ENCODE measurements at regions not wholly inside any gene's neighbourhood (a gene's known extent, or its start where the extent isn't known, plus 50 kb on each side); places are given as distances from the start of the nearest gene placed in this dataset.

- no peak for DNase-seq (ENCODE audit: low read depth, low spot score)
These were observed 427.9 kb downstream of the AEBP2 start for GRCh38 chr12:19867151-19867550.

- no peak for DNase-seq (ENCODE audit: low read depth, low spot score)
These were observed 428.7 kb downstream of the AEBP2 start for GRCh38 chr12:19867970-19868369.

- no peak for DNase-seq (ENCODE audit: low read depth, low spot score)
These were observed 430.1 kb downstream of the AEBP2 start for GRCh38 chr12:19869413-19869812.

GRCh38 chr12:19872621-19873540 lies 433.6 kb downstream of the AEBP2 start:
- DNase-seq (ENCODE audit: low read depth, low spot score) = no peak

GRCh38 chr12:19880076-19880475 lies 440.8 kb downstream of the AEBP2 start:
- no peak for DNase-seq (ENCODE audit: low read depth, low spot score)

GRCh38 chr12:19880721-19881120 lies 441.4 kb downstream of the AEBP2 start:
- DNase-seq (ENCODE audit: low read depth, low spot score) = no peak

- DNase-seq (ENCODE audit: low read depth, low spot score) = no peak
These were observed 443.1 kb downstream of the AEBP2 start for GRCh38 chr12:19882346-19882745.

- no peak for DNase-seq (ENCODE audit: low read depth, low spot score)
These were observed 444.8 kb downstream of the AEBP2 start for GRCh38 chr12:19884021-19884492.

- no peak for DNase-seq (ENCODE audit: low read depth, low spot score)
These were observed 446.0 kb downstream of the AEBP2 start for GRCh38 chr12:19885093-19885812.

- DNase-seq (ENCODE audit: low read depth, low spot score) = no peak
These were observed 446.8 kb downstream of the AEBP2 start for GRCh38 chr12:19886065-19886464.

GRCh38 chr12:19886639-19887064 lies 447.4 kb downstream of the AEBP2 start:
- no peak for DNase-seq (ENCODE audit: low read depth, low spot score)

GRCh38 chr12:19890024-19890423 lies 450.7 kb downstream of the AEBP2 start:
- no peak for DNase-seq (ENCODE audit: low read depth, low spot score)

- peak; percentile 18 for DNase-seq (ENCODE audit: low read depth, low spot score)
These were observed 452.8 kb downstream of the AEBP2 start for GRCh38 chr12:19891936-19892591.

- DNase-seq (ENCODE audit: low read depth, low spot score) = no peak
These were observed 454.2 kb downstream of the AEBP2 start for GRCh38 chr12:19893514-19893913.

- no peak for DNase-seq (ENCODE audit: low read depth, low spot score)
These were observed 454.8 kb downstream of the AEBP2 start for GRCh38 chr12:19894050-19894449.

GRCh38 chr12:19894803-19895202 lies 455.5 kb downstream of the AEBP2 start:
- no peak for DNase-seq (ENCODE audit: low read depth, low spot score)

- no peak for DNase-seq (ENCODE audit: low read depth, low spot score)
These were observed 456.1 kb downstream of the AEBP2 start for GRCh38 chr12:19895246-19896020.

- DNase-seq (ENCODE audit: low read depth, low spot score) = no peak
These were observed 456.7 kb downstream of the AEBP2 start for GRCh38 chr12:19896041-19896440.

GRCh38 chr12:19896534-19896933 lies 457.2 kb downstream of the AEBP2 start:
- no peak for DNase-seq (ENCODE audit: low read depth, low spot score)

GRCh38 chr12:19897900-19898408 lies 458.7 kb downstream of the AEBP2 start:
- DNase-seq (ENCODE audit: low read depth, low spot score) = no peak

- DNase-seq (ENCODE audit: low read depth, low spot score) = no peak
These were observed 462.5 kb downstream of the AEBP2 start for GRCh38 chr12:19901841-19902240.

All from ELF-1 (cell line).